Thyroid gland (tissue), 4 donors: ENCODE measurements at regions not wholly inside any gene's neighbourhood (a gene's known extent, or its start where the extent isn't known, plus 50 kb on each side); places are given as distances from the start of the nearest gene placed in this dataset.

Experiments
- DNase-seq, 2 donors: peaks; one replicate each; pipeline ENCODE4 v3.0.0-alpha.2; 2019
- H3K27ac ChIP-seq, 3 donors: fragments of 200-600 bp; sonication (generic); 1 replicate in 2 of 3; 2 replicates in 1 of 3; pipeline ENCODE4 v1.5.1; 2016 to 2019; ENCODE audit warnings: mild to moderate bottlenecking in 1 of 3, moderate library complexity in 1 of 3
- H3K27me3 ChIP-seq: fragments of 200-600 bp; sonication (generic); one replicate; pipeline ENCODE4 v1.5.1; 2019
- H3K36me3 ChIP-seq, 2 donors: fragments of 200-600 bp; sonication (generic); one replicate each; pipeline ENCODE4 v1.5.1; 2016 to 2019
- H3K4me1 ChIP-seq, 2 donors: fragments of 200-600 bp; sonication (generic); one replicate each; pipeline ENCODE4 v1.5.1; 2017 to 2019
- H3K4me3 ChIP-seq, 3 donors: fragments of 200-600 bp; sonication (generic); replicated peaks in 1 of 3; 1 replicate in 2 of 3; 2 replicates in 1 of 3; pipeline ENCODE4 v1.5.1; 2016; ENCODE audit warnings: mild to moderate bottlenecking in 1 of 3
- H3K9me3 ChIP-seq: fragments of 200-600 bp; sonication (generic); one replicate; pipeline ENCODE4 v1.5.1; 2017
- POLR2A ChIP-seq, 2 donors: fragments of 450-650 bp; IDR thresholded peaks; one replicate each; pipeline ENCODE4 v1.6.1; 2017; ENCODE audit warnings: antibody characterized with exemption in 2 of 2, mild to moderate bottlenecking in 2 of 2, moderate library complexity in 1 of 2
- WGBS, 2 donors: methylation state at CpG; one replicate each; pipeline ENCODE4 v1.1.5; 2017; 5-methylcytosine and 5-hydroxymethylcytosine counted together
- intact Hi-C: fragments of 100-400 bp; cut with DNase I; formaldehyde crosslinking; loops from one replicate; pipeline ENCODE4 v1.15.1; 2023
- TF ChIP-seq, protein P1 (sequence below), 6 experiments: fragments of 200-600 bp in 3 of 6; fragments of 450-650 bp in 3 of 6; sonication (generic) in 3 of 6; IDR thresholded peaks; one replicate each; pipeline ENCODE4 v1.5.1; 2016 to 2019; ENCODE audit warnings: antibody characterized with exemption in 6 of 6, mild to moderate bottlenecking in 2 of 6, inconsistent platforms in 1 of 6, moderate library complexity in 1 of 6

- no peak overlapping the region for H3K4me3 ChIP-seq
- H3K9me3 ChIP-seq = no peaks in the 10 kb centered on the region
- intact Hi-C loops = no loop called here
- H3K27ac ChIP-seq = no peak overlapping the region
- WGBS, 2 donors = 94 to 100% methylated on average over 1 of the region's 1 CpG
- no peaks in the 10 kb centered on the region for H3K36me3 ChIP-seq
- no peaks in the 10 kb centered on the region for H3K4me1 ChIP-seq
- TF ChIP-seq, protein P1, sequence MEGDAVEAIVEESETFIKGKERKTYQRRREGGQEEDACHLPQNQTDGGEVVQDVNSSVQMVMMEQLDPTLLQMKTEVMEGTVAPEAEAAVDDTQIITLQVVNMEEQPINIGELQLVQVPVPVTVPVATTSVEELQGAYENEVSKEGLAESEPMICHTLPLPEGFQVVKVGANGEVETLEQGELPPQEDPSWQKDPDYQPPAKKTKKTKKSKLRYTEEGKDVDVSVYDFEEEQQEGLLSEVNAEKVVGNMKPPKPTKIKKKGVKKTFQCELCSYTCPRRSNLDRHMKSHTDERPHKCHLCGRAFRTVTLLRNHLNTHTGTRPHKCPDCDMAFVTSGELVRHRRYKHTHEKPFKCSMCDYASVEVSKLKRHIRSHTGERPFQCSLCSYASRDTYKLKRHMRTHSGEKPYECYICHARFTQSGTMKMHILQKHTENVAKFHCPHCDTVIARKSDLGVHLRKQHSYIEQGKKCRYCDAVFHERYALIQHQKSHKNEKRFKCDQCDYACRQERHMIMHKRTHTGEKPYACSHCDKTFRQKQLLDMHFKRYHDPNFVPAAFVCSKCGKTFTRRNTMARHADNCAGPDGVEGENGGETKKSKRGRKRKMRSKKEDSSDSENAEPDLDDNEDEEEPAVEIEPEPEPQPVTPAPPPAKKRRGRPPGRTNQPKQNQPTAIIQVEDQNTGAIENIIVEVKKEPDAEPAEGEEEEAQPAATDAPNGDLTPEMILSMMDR (IDR thresholded peaks at IDR 0.05) = no peak
- TF ChIP-seq POLR2A (IDR thresholded peaks at IDR 0.05) = no peak
- no peaks in the 10 kb centered on the region for H3K27me3 ChIP-seq
- DNase-seq = no peak
These were observed 494.6 kb upstream of the FAM241A start for GRCh38 chr4:111650674-111651086.

DNA sequence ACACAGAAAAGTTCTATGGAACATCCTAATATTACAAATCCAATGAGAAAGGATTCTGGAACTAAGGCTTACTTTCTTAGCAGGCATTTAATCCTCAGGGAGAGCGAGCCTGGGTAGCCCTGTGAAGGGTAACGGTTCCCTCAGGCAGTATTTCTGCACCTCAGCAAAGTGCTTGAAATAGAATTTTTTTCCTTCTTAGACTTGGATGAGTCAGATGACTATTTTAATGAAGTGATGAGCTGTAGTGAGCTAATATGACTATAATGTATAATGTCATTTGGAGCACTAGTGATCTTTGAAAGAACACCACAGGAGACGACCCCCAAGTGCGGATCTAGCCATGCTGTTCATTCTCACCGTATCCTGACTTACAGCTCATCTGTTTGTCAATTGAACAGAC lies 493.0 kb upstream of the FAM241A start:
- Histone ChIP-seq H3K36me3 (no peaks in the 10 kb centered on the region), H3K27me3 (no peaks in the 10 kb centered on the region), H3K9me3 (no peaks in the 10 kb centered on the region), H3K4me3 (no peak overlapping the region), H3K4me1 (no peaks in the 10 kb centered on the region), H3K27ac (no peak overlapping the region)
- WGBS, 2 donors = 57 to 79% methylated on average over 5 of the region's 5 CpGs
- intact Hi-C loops = no loop called here
- DNase-seq = no peak
- TF ChIP-seq, protein P1 (IDR thresholded peaks at IDR 0.05) = no peak
- no peak for TF ChIP-seq POLR2A (IDR thresholded peaks at IDR 0.05)

DNA sequence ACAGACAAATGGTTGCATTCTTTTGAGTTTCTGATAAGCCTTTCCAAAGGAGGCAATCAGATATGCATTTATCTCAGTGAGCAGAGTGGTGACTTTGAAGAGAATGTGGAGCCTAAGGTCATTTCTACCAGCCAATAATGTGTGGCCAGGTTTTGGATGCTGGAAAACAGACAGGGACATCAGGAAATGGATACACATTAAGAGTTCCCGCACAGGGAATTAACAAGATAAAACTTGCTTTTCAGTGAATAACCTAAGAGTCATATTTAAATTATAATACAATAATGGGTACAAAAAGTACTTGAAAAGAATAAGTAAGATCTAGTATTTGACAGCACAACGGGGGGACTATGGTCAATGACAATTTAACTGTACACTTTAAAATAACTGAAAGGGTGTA lies 492.3 kb upstream of the FAM241A start:
- 84% methylated on average over 2 of the region's 2 CpGs for WGBS, 2 donors
- intact Hi-C loops = no loop called here
- no peak for DNase-seq

DNA sequence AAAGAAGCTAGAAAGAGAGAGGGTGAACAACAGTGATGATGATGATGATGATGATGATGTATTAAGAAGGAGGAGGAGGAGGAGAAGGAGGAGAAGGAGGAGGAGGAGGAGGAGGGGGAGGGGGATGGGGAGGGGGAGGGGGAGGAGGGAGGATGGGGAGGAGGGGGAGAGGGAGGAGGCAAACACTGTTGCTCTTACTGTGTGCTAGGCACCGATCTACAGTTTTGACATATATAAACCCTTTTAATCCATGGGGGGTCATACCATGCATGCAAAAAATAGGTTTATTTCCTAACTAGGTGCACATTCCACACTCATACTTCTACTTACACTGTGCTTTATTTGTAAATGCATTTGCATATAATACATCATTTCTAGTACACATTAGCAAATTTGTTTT lies 482.8 kb upstream of the FAM241A start:
- Histone ChIP-seq H3K4me3 (no peak overlapping the region), H3K36me3 (no peaks in the 10 kb centered on the region), H3K27me3 (no peaks in the 10 kb centered on the region), H3K27ac (no peak overlapping the region), H3K9me3 (no peaks in the 10 kb centered on the region), H3K4me1 (no peaks in the 10 kb centered on the region)
- no peak for DNase-seq
- WGBS, 2 donors = 96% methylated on average over 1 of the region's 1 CpG
- TF ChIP-seq, protein P1 (IDR thresholded peaks at IDR 0.05) = no peak
- TF ChIP-seq POLR2A (IDR thresholded peaks at IDR 0.05) = no peak
- intact Hi-C loops = no loop called here

More for the DNA sequence above, 492.3 kb upstream of the FAM241A start:
- Histone ChIP-seq H3K4me3 (no peak overlapping the region), H3K27me3 (no peaks in the 10 kb centered on the region), H3K4me1 (no peaks in the 10 kb centered on the region), H3K27ac (no peak overlapping the region), H3K36me3 (no peaks in the 10 kb centered on the region), H3K9me3 (no peaks in the 10 kb centered on the region)
- TF ChIP-seq POLR2A (IDR thresholded peaks at IDR 0.05) = no peak
- TF ChIP-seq, protein P1 (IDR thresholded peaks at IDR 0.05) = no peak

GRCh38 chr4:111664308-111664945 lies 480.8 kb upstream of the FAM241A start:
- Histone ChIP-seq H3K27me3 (no peaks in the 10 kb centered on the region), H3K36me3 (no peaks in the 10 kb centered on the region), H3K4me3 (no peak overlapping the region), H3K27ac (no peak overlapping the region), H3K4me1 (no peaks in the 10 kb centered on the region), H3K9me3 (no peaks in the 10 kb centered on the region)
- intact Hi-C loops = no loop called here
- 8 to 17% methylated on average over 1 of the region's 1 CpG for WGBS, 2 donors
- no peak for DNase-seq
- TF ChIP-seq, protein P1 (IDR thresholded peaks at IDR 0.05) = no peak
- TF ChIP-seq POLR2A (IDR thresholded peaks at IDR 0.05) = no peak
